HepG2 (cell line): ENCODE measurements at regions not wholly inside any gene's neighbourhood (a gene's known extent, or its start where the extent isn't known, plus 50 kb on each side); places are given as distances from the start of the nearest gene placed in this dataset.

Experiments
- ATAC-seq: fragments of 200-7000 bp; cut with Tn5 transposase; 3 replicates; pipeline ENCODE4 v1.9.1; 2020; ENCODE audit warnings: mild to moderate bottlenecking, moderate library complexity
- BruUV-seq: library from RNA; stranded (reverse); fragments of 400-500 nt; replicated peaks from 2 replicates; lab custom pipeline; 2021; lab: Mats Ljungman, UMichigan
- CTCF ChIA-PET: fragments of 300-600 bp; formaldehyde crosslinking; extraction: SDS; loops from one replicate; lab custom pipeline; 2021; ENCODE audit warnings: low total read pairs, inconsistent platforms, low intra/inter-chr PET ratio; lab: Yijun Ruan, JAX
- POLR2A ChIA-PET: fragments of 350-600 bp; sonication (Branson Sonifier 250); formaldehyde crosslinking; loops from one replicate; lab custom pipeline; 2020; ENCODE audit warnings: antibody characterized with exemption, inconsistent platforms; lab: Yijun Ruan, JAX
- DNase-seq: peaks from one replicate; pipeline ENCODE4 v3.0.0-alpha.2; 2015; ENCODE audit warnings: low spot score
- FAIRE-seq: peaks from 3 replicates; lab custom pipeline; 2011; peaks lifted over from hg19 to GRCh38; lab: Jason Lieb, UNC
- H2AFZ ChIP-seq: one replicate; pipeline ENCODE4 v1.6.1; 2011; ENCODE audit warnings: low read length, inconsistent platforms
- H3K27ac ChIP-seq: fragments of 300-600 bp; 3 replicates; pipeline ENCODE4 v1.8.0; 2011; ENCODE audit warnings: mixed run types, mild to moderate bottlenecking, mixed read lengths, low read length, inconsistent platforms; ENCODE audit not compliant: insufficient read depth; ENCODE audit errors: extremely low read length
- H3K27me3 ChIP-seq, 2 experiments: fragments of 200-600 bp in 1 of 2; 2 replicates in 1 of 2; 3 replicates in 1 of 2; pipeline versions ENCODE4 v1.6.0 to v1.8.0; 2011; ENCODE audit warnings: low read length in 2 of 2, mild to moderate bottlenecking in 2 of 2, moderate library complexity in 2 of 2, inconsistent platforms in 1 of 2; ENCODE audit not compliant: insufficient read depth in 2 of 2, control insufficient read depth in 1 of 2
- H3K36me3 ChIP-seq, 2 experiments: fragments of 200-600 bp in 1 of 2; replicated peaks in 1 of 2; 2 replicates in 1 of 2; 3 replicates in 1 of 2; pipeline versions ENCODE4 v1.5.1 to v1.8.0; 2011; ENCODE audit warnings: low read length in 2 of 2, inconsistent platforms in 1 of 2; ENCODE audit not compliant: insufficient read depth in 2 of 2, control insufficient read depth in 1 of 2
- H3K4me1 ChIP-seq: 2 replicates; pipeline ENCODE4 v1.5.1; 2012; ENCODE audit warnings: low read length, inconsistent platforms; ENCODE audit not compliant: insufficient read depth
- H3K4me2 ChIP-seq: 2 replicates; pipeline ENCODE4 v1.6.0; 2011; ENCODE audit warnings: low read depth, low read length, inconsistent platforms
- H3K4me3 ChIP-seq, 3 experiments: fragments of 200-600 bp in 1 of 3; sonication (generic), shearing (Covaris generic) in 1 of 3; replicated peaks in 1 of 3; 2 replicates each; pipeline ENCODE4 v1.5.1; 2011 to 2016; ENCODE audit warnings: low read length in 3 of 3, inconsistent platforms in 2 of 3, low read depth in 2 of 3, mild to moderate bottlenecking in 2 of 3, control low read depth in 1 of 3, mixed read lengths in 1 of 3; ENCODE audit not compliant: insufficient read depth in 1 of 3
- H3K79me2 ChIP-seq: one replicate; pipeline ENCODE4 v1.6.1; 2011; ENCODE audit warnings: low read length, inconsistent platforms; ENCODE audit not compliant: insufficient read depth
- H3K9ac ChIP-seq: 2 replicates; pipeline ENCODE4 v1.6.0; 2011; ENCODE audit warnings: mild to moderate bottlenecking, low read depth, low read length, inconsistent platforms; ENCODE audit not compliant: insufficient read depth
- H3K9me3 ChIP-seq: 2 replicates; pipeline ENCODE4 v1.5.1; 2012; ENCODE audit warnings: mild to moderate bottlenecking, low read length
- H4K20me1 ChIP-seq: 2 replicates; pipeline ENCODE4 v1.6.0; 2011; ENCODE audit warnings: inconsistent platforms, mild to moderate bottlenecking, low read length, moderate library complexity; ENCODE audit not compliant: insufficient read depth
- ATF7 ChIP-seq, 2 experiments: fragments of 450-650 bp in 1 of 2; sonication (generic) in 1 of 2; formaldehyde crosslinking in 1 of 2; IDR thresholded peaks; 2 replicates each; pipeline versions ENCODE4 v1.4.0 to v1.6.1; 2016 to 2020; ENCODE audit warnings: antibody characterized with exemption in 1 of 2, mild to moderate bottlenecking in 1 of 2, missing genetic modification reagents in 1 of 2
- CREB1 ChIP-seq, 2 experiments: fragments of 450-650 bp in 1 of 2; IDR thresholded peaks; 2 replicates each; pipeline ENCODE4 v1.6.1; 2016 to 2017; ENCODE audit warnings: control low read depth in 1 of 2, mild to moderate bottlenecking in 1 of 2, missing compliant biosample characterization in 1 of 2, missing genetic modification characterization in 1 of 2
- DNMT3B ChIP-seq: conservative IDR thresholded peaks from 2 replicates; pipeline ENCODE4 v1.6.1; 2016; ENCODE audit warnings: missing biosample characterization, control low read depth
- DR1 ChIP-seq: sonication (generic); formaldehyde crosslinking; IDR thresholded peaks from 2 replicates; pipeline ENCODE4 v1.8.0; 2021; ENCODE audit warnings: mild to moderate bottlenecking, missing genetic modification reagents, inconsistent platforms
- IRF2 ChIP-seq: IDR thresholded peaks from 2 replicates; pipeline ENCODE4 v1.6.1; 2018; ENCODE audit warnings: missing genetic modification reagents, missing compliant biosample characterization
- MBD4 ChIP-seq: IDR thresholded peaks from 2 replicates; pipeline ENCODE4 v1.6.1; 2012; ENCODE audit warnings: low read length, inconsistent platforms, borderline replicate concordance
- PLRG1 ChIP-seq: fragments of 450-650 bp; conservative IDR thresholded peaks from 2 replicates; pipeline ENCODE4 v1.6.1; 2016
- SPEN ChIP-seq: sonication (generic); formaldehyde crosslinking; IDR thresholded peaks from 2 replicates; pipeline ENCODE4 v1.5.1; 2020; ENCODE audit warnings: low read depth, mild to moderate bottlenecking, missing genetic modification reagents
- TEAD2 ChIP-seq: sonication (generic); formaldehyde crosslinking; IDR thresholded peaks from 2 replicates; pipeline ENCODE4 v1.9.0; 2021; ENCODE audit warnings: missing genetic modification reagents
- ZBTB8A ChIP-seq: sonication (generic); formaldehyde crosslinking; IDR thresholded peaks from 2 replicates; pipeline ENCODE4 v1.4.0; 2020; ENCODE audit warnings: mild to moderate bottlenecking, low read depth, missing genetic modification reagents, borderline replicate concordance
- ZFP36L1 ChIP-seq: sonication (generic); formaldehyde crosslinking; IDR thresholded peaks from 2 replicates; pipeline ENCODE4 v1.8.0; 2022; ENCODE audit warnings: mild to moderate bottlenecking, missing genetic modification reagents, moderate library complexity
- ZNF136 ChIP-seq: sonication (generic); formaldehyde crosslinking; IDR thresholded peaks from 2 replicates; pipeline ENCODE4 v1.8.1; 2022; ENCODE audit warnings: low read depth, mild to moderate bottlenecking, moderate library complexity, missing genetic modification reagents
- ZNF430 ChIP-seq: sonication (generic); formaldehyde crosslinking; IDR thresholded peaks from 2 replicates; pipeline ENCODE4 v1.9.0; 2021; ENCODE audit warnings: mild to moderate bottlenecking, missing genetic modification reagents
- ZNF431 ChIP-seq: sonication (generic); formaldehyde crosslinking; IDR thresholded peaks from 2 replicates; pipeline ENCODE4 v1.9.0; 2022; ENCODE audit warnings: missing genetic modification reagents, low read depth, mild to moderate bottlenecking, borderline replicate concordance
- ZNF550 ChIP-seq: sonication (generic); formaldehyde crosslinking; IDR thresholded peaks from 2 replicates; pipeline ENCODE4 v1.4.0; 2020; ENCODE audit warnings: mild to moderate bottlenecking, missing genetic modification reagents, borderline replicate concordance
- ZNF75D ChIP-seq: sonication (generic); formaldehyde crosslinking; IDR thresholded peaks from 2 replicates; pipeline ENCODE4 v1.8.1; 2023; ENCODE audit warnings: missing genetic modification reagents, mild to moderate bottlenecking, borderline replicate concordance
- WGBS: methylation state at CpG from one replicate; pipeline ENCODE4 v1.1.6; 2017; ENCODE audit warnings: low lambda C conversion rate; 5-methylcytosine and 5-hydroxymethylcytosine counted together
- in situ Hi-C: cut with HindIII; loops from 2 replicates; pipeline ENCODE4 v1.10.0; 2017; ENCODE audit warnings: low pct_unique_long_range_greater_than_20kb; ENCODE audit not compliant: extremely low pct_ligation_motif_present
- intact Hi-C: fragments of 100-400 bp; cut with micrococcal nuclease; formaldehyde crosslinking; loops from one replicate; pipeline ENCODE4 v1.10.0; 2022; ENCODE audit not compliant: unreplicated experiment
- TF ChIP-seq, protein P1 (sequence below): sonication (generic); formaldehyde crosslinking; IDR thresholded peaks from 2 replicates; pipeline ENCODE4 v1.5.0; 2020; ENCODE audit warnings: missing genetic modification reagents
- TF ChIP-seq, protein P2 (sequence below): sonication (generic); formaldehyde crosslinking; IDR thresholded peaks from 2 replicates; pipeline ENCODE4 v1.4.0; 2020; ENCODE audit warnings: missing genetic modification reagents

DNA sequence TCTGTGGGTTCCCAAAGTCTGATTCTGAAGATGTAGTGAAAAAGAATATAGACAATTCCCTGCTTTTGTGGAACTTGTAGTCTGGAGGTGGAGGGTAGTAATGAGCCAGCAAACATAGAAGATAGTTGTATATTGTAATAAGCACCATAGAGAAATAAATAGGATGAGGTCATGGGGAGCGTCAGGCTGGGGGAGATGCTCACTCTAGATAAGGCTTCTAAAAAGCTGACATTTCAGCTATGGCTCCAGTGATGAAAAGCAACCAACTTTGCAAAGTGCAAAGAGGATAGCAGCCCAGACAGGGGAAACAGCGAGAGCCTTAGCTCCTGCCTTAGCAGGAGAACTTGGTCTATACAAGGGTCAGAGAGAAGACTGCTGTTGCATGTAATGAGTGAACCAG lies 98.0 kb upstream of the RALGPS2 start:
- POLR2A ChIA-PET, result no interaction called here

DNA sequence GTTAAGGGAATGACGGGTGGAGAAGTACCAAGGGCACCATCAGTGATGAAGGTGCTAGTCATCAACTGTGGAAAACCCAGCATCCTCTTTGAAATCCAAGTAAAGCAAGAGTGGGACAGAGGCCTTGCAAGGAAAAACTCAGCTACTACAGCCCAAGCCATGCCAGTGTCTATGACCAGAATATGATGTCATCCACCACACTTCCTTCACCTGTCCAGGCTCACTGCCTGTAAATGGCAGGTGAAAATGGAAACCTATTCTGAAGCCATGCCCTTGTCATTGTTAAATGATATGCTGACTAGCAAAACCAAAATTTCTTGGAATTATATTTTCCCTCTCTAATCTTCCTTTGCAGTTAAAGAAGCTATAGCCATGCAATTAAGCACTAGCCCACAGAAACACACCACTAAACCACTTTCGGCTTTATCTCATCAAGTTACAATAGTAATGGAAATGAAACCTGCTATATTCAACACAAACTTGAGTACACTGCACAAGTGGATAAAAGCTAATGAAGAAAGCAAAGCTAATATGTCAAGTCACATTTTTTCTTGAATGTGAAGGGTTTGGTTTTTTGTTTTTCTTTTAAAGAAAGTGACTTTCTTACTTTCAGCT lies 96.3 kb upstream of the RALGPS2 start:
- ChIA-PET CTCF (no interaction called here), POLR2A (no interaction called here)
- no TSS peak for BruUV-seq
- TF ChIP-seq ATF7 (IDR thresholded peaks at IDR 0.05) (peak; percentile 57), ATF7 (CRISPR knock-in tag; IDR thresholded peaks at IDR 0.05) (no peak), DR1 (CRISPR knock-in tag) (no peak), CREB1 (IDR thresholded peaks at IDR 0.05) (peak; percentile 36; the same call in 1 of the 2 replicates), CREB1 (CRISPR knock-in tag; IDR thresholded peaks at IDR 0.05) (no peak), ZBTB8A (CRISPR knock-in tag) (no peak), IRF2 (no peak), ZNF430 (no peak), ZNF75D (CRISPR knock-in tag) (no peak), TEAD2 (CRISPR knock-in tag) (no peak)
- TF ChIP-seq, protein P1, sequence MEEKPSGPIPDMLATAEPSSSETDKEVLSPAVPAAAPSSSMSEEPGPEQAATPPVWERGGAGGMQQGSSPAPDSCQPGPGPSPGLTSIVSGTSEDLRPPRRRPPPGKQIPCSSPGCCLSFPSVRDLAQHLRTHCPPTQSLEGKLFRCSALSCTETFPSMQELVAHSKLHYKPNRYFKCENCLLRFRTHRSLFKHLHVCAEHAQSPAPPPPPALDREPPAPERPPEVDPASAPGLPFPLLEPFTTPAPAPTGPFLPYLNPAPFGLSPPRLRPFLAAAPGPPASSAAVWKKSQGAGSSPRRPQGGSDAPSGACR (CRISPR knock-in tag), result no peak
- TF ChIP-seq, protein P2, sequence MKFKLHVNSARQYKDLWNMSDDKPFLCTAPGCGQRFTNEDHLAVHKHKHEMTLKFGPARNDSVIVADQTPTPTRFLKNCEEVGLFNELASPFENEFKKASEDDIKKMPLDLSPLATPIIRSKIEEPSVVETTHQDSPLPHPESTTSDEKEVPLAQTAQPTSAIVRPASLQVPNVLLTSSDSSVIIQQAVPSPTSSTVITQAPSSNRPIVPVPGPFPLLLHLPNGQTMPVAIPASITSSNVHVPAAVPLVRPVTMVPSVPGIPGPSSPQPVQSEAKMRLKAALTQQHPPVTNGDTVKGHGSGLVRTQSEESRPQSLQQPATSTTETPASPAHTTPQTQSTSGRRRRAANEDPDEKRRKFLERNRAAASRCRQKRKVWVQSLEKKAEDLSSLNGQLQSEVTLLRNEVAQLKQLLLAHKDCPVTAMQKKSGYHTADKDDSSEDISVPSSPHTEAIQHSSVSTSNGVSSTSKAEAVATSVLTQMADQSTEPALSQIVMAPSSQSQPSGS (CRISPR knock-in tag), result no peak
- Histone ChIP-seq H3K4me2 (no peak overlapping the region), H4K20me1 (no peaks in the 10 kb centered on the region), H3K4me1 (peaks cover 46% of the 10 kb centered on the region), H2AFZ (no peak overlapping the region), H3K36me3 (no peaks in the 10 kb centered on the region), H3K27me3 (no peaks in the 10 kb centered on the region), H3K4me3 (no peak overlapping the region), H3K9me3 (no peaks in the 10 kb centered on the region), H3K79me2 (no peaks in the 10 kb centered on the region), H3K27ac (no peak overlapping the region), H3K9ac (no peak overlapping the region)
- ATAC-seq (no peak), DNase-seq (no peak), FAIRE-seq (no peak)
- in situ Hi-C loops, result no loop called here
- intact Hi-C loops, result loop anchor here (10.0 kb wide), 2 partner anchors 56 to 84 kb away; no protein-coding TSS in a partner anchor
- 92% methylated on average over 2 of the region's 2 CpGs for WGBS

More for the DNA sequence above, 98.0 kb upstream of the RALGPS2 start:
- no peak for FAIRE-seq
- intact Hi-C loops (loop anchor here (10.0 kb wide), 2 partner anchors 58 to 82 kb away; no protein-coding TSS in a partner anchor), in situ Hi-C loops (no loop called here)
- no peak for DNase-seq
- Histone ChIP-seq H3K9ac (no peak overlapping the region), H2AFZ (no peak overlapping the region), H3K9me3 (no peaks in the 10 kb centered on the region), H3K79me2 (no peaks in the 10 kb centered on the region), H3K4me1 (peaks cover 50% of the 10 kb centered on the region), H3K4me3 (no peak overlapping the region), H3K27me3 (no peaks in the 10 kb centered on the region), H4K20me1 (no peaks in the 10 kb centered on the region), H3K27ac (no peak overlapping the region)
- BruUV-seq, result no TSS peak
- 76% methylated on average over 2 of the region's 2 CpGs for WGBS
- TF ChIP-seq ZNF550, result no peak
- no peak for TF ChIP-seq ZNF431
- TF ChIP-seq PLRG1, result no peak
- no peak for TF ChIP-seq ZFP36L1
- no peak for TF ChIP-seq SPEN
- TF ChIP-seq ZNF136 (CRISPR knock-in tag), result no peak
- TF ChIP-seq DNMT3B (CRISPR knock-in tag), result no peak
- no peak for TF ChIP-seq MBD4
- no peak for TF ChIP-seq TEAD2 (CRISPR knock-in tag)
- TF ChIP-seq, all 625 proteins: peak for 0
- Histone ChIP-seq H3K36me3 (no peaks in the 10 kb centered on the region), H3K4me2 (no peak overlapping the region)
- CTCF ChIA-PET, result no interaction called here
- no peak for ATAC-seq
